H1 (cell line): ENCODE measurements at regions not wholly inside any gene's neighbourhood (a gene's known extent, or its start where the extent isn't known, plus 50 kb on each side); places are given as distances from the start of the nearest gene placed in this dataset.
"Not testable (repeated sequence)": the region's sequence is repeated elsewhere in the genome, so short reads cannot be mapped to it uniquely, and the experiment has no call there.

ENCODE experiments used
- CTCF ChIP-seq, 3 experiments: IDR thresholded peaks; 1 replicate in 2 of 3; 2 replicates in 1 of 3; pipeline versions ENCODE4 v1.5.1 to v1.6.1; 2011; ENCODE audit warnings: low read length in 3 of 3, mild to moderate bottlenecking in 3 of 3, inconsistent platforms in 2 of 3, low read depth in 1 of 3, moderate library complexity in 1 of 3; ENCODE audit not compliant: insufficient read depth in 1 of 3; ENCODE audit errors: control extremely low read depth in 1 of 3
- EP300 ChIP-seq, 2 experiments: IDR thresholded peaks; 1 replicate in 1 of 2; 2 replicates in 1 of 2; pipeline ENCODE4 v1.6.1; 2011 to 2012; ENCODE audit warnings: low read depth in 2 of 2, low read length in 2 of 2, mild to moderate bottlenecking in 2 of 2, borderline replicate concordance in 1 of 2, inconsistent platforms in 1 of 2, moderate library complexity in 1 of 2
- MAX ChIP-seq: IDR thresholded peaks from 2 replicates; pipeline ENCODE4 v1.6.1; 2012; ENCODE audit warnings: inconsistent platforms
- POLR2A ChIP-seq, 2 experiments: IDR thresholded peaks; 1 replicate in 1 of 2; 2 replicates in 1 of 2; pipeline ENCODE4 v1.6.1; 2011; ENCODE audit warnings: low read depth in 2 of 2, low read length in 2 of 2, mild to moderate bottlenecking in 2 of 2; ENCODE audit errors: control extremely low read depth in 1 of 2
- TF ChIP-seq, protein P1 (sequence below): IDR thresholded peaks from 2 replicates; pipeline ENCODE4 v1.6.1; 2011; ENCODE audit warnings: low read length, improper control_type of control experiment

DNA sequence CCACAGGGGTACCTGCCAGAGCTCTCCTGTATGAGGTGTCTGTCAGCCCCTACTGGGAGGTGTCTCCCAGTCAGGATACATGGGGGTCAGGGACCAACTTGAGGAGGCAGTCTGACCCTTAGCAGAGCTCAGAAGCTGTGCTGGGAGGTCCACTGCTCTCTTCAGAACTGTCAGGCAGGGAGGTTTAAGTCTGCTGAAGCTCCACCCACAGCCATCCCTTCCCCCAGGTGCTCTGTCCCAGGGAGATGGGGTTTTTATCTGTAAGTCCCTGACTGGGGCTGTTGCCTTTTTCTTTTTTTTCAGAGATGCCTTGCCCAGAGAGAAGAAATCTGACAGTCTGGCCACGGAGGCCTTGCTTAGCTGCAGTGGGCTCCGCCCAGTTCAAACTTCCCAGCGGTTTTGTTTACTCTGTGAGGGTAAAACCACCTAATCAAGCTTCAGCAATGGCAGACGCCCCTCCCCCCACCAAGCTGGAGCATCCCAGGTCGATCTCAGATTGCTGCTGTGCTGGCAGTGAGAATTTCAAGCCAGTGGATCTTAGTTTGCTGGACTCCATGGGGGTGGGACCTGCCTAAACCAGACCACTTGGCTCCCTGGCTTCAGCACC is 118.5 kb upstream of the RADX start:
- not testable (repeated sequence) for TF ChIP-seq CTCF (IDR thresholded peaks at IDR 0.05; ENCODE audit: control extremely low read depth in 1 of 3, insufficient read depth in 1 of 3, low read depth in 1 of 3, low read length in 3 of 3); MAX; EP300 (IDR thresholded peaks at IDR 0.05; ENCODE audit: borderline replicate concordance in 1 of 2, low read depth in 2 of 2, low read length in 2 of 2); POLR2A (IDR thresholded peaks at IDR 0.05; ENCODE audit: control extremely low read depth in 1 of 2, low read depth in 2 of 2, low read length in 2 of 2)
- TF ChIP-seq, protein P1, sequence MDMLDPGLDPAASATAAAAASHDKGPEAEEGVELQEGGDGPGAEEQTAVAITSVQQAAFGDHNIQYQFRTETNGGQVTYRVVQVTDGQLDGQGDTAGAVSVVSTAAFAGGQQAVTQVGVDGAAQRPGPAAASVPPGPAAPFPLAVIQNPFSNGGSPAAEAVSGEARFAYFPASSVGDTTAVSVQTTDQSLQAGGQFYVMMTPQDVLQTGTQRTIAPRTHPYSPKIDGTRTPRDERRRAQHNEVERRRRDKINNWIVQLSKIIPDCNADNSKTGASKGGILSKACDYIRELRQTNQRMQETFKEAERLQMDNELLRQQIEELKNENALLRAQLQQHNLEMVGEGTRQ: not testable (repeated sequence)
